ENCODE measurements at regions not wholly inside any gene's neighbourhood (a gene's known extent, or its start where the extent isn't known, plus 50 kb on each side); places are given as distances from the start of the nearest gene placed in this dataset.

GRCh38 chr5:102031711-102032110 is 264.4 kb downstream of the SLCO4C1 start:
- no peak for DNase-seq (ENCODE audit: low read depth)
- no peak for TF ChIP-seq CTCF (IDR thresholded peaks at IDR 0.05; ENCODE audit: control insufficient read depth, insufficient read depth, low read depth, low read length, missing control alignments)
- H3K4me3 ChIP-seq (ENCODE audit: control insufficient read depth, low read depth, low read length) = no peak overlapping the region

GRCh38 chr5:102018690-102019089 is 277.4 kb downstream of the SLCO4C1 start:
- no peak overlapping the region for H3K4me3 ChIP-seq (ENCODE audit: control insufficient read depth, low read depth, low read length)
- TF ChIP-seq CTCF (IDR thresholded peaks at IDR 0.05; ENCODE audit: control insufficient read depth, insufficient read depth, low read depth, low read length, missing control alignments) = no peak
- no peak for DNase-seq (ENCODE audit: low read depth)

GRCh38 chr5:102018279-102018678 is 277.8 kb downstream of the SLCO4C1 start:
- no peak for DNase-seq (ENCODE audit: low read depth)
- TF ChIP-seq CTCF (IDR thresholded peaks at IDR 0.05; ENCODE audit: control insufficient read depth, insufficient read depth, low read depth, low read length, missing control alignments) = no peak
- no peak overlapping the region for H3K4me3 ChIP-seq (ENCODE audit: control insufficient read depth, low read depth, low read length)

GRCh38 chr5:102014371-102014770 is 281.7 kb downstream of the SLCO4C1 start:
- no peak for DNase-seq (ENCODE audit: low read depth)
- no peak for TF ChIP-seq CTCF (IDR thresholded peaks at IDR 0.05; ENCODE audit: control insufficient read depth, insufficient read depth, low read depth, low read length, missing control alignments)
- no peak overlapping the region for H3K4me3 ChIP-seq (ENCODE audit: control insufficient read depth, low read depth, low read length)

GRCh38 chr5:102010644-102011043 is 285.4 kb downstream of the SLCO4C1 start:
- no peak for DNase-seq (ENCODE audit: low read depth)
- no peak for TF ChIP-seq CTCF (IDR thresholded peaks at IDR 0.05; ENCODE audit: control insufficient read depth, insufficient read depth, low read depth, low read length, missing control alignments)
- H3K4me3 ChIP-seq (ENCODE audit: control insufficient read depth, low read depth, low read length) = no peak overlapping the region

GRCh38 chr5:101997235-101997634 is 298.8 kb downstream of the SLCO4C1 start:
- no peak overlapping the region for H3K4me3 ChIP-seq (ENCODE audit: control insufficient read depth, low read depth, low read length)
- TF ChIP-seq CTCF (IDR thresholded peaks at IDR 0.05; ENCODE audit: control insufficient read depth, insufficient read depth, low read depth, low read length, missing control alignments) = no peak
- no peak for DNase-seq (ENCODE audit: low read depth)

GRCh38 chr5:101995585-101995984 is 300.5 kb downstream of the SLCO4C1 start:
- TF ChIP-seq CTCF (IDR thresholded peaks at IDR 0.05; ENCODE audit: control insufficient read depth, insufficient read depth, low read depth, low read length, missing control alignments) = no peak
- DNase-seq (ENCODE audit: low read depth) = no peak

More at GRCh38 chr5:101995585-101995984, 300.5 kb downstream of the SLCO4C1 start:
- H3K4me3 ChIP-seq (ENCODE audit: control insufficient read depth, low read depth, low read length) = no peak overlapping the region

Data from AG09309 (cell line).